ENCODE measurements at regions not wholly inside any gene's neighbourhood (a gene's known extent, or its start where the extent isn't known, plus 50 kb on each side); places are given as distances from the start of the nearest gene placed in this dataset.

DNA sequence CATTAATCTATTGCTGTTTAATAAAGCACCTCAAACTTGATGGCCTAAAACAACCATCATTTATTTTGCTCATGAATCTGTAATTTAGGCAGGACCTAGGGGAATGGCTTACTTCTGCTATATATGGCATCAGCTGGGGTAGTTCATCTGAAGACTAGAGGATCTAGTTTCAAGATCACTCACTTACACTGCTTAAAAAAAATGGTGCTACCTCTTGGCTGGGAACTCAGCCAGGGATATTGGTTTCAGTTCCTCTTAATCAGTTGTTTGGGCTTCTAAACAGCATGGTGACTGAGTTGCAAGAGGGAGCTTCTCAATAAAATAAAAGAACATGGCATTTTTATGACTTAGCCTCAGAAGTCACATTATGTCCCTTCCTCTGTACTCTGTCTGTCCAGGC is 142.0 kb downstream of the FAM114A2 start:
- H3K36me3 Mint-ChIP-seq (ENCODE audit: insufficient read depth, unreplicated experiment): no peaks in the 10 kb centered on the region
- POLR2A ChIA-PET: no interaction called here
- no TSS peak for BruUV-seq (replicated peaks)
- Histone ChIP-seq H3K4me3 (ENCODE audit: low read depth, low read length) (no peak overlapping the region), H3K27me3 (replicated peaks; ENCODE audit: control insufficient read depth, insufficient read depth, low read length) (no peaks in the 10 kb centered on the region), H3K4me1 (no peaks in the 10 kb centered on the region), H3K9me3 (no peaks in the 10 kb centered on the region), H3K36me3 (ENCODE audit: control insufficient read depth, insufficient read depth, low read length) (no peaks in the 10 kb centered on the region)
- peaks cover 16% of the 10 kb centered on the region for H3K27me3 Mint-ChIP-seq (ENCODE audit: insufficient read depth, unreplicated experiment)
- CTCF ChIA-PET: no interaction called here
- no peak overlapping the region for H3K27ac Mint-ChIP-seq (ENCODE audit: unreplicated experiment)
- no peaks in the 10 kb centered on the region for H3K4me1 Mint-ChIP-seq (ENCODE audit: low read depth, unreplicated experiment)
- no peak overlapping the region for H3K4me3 Mint-ChIP-seq (ENCODE audit: unreplicated experiment)
- DNase-seq: no peak
- no peaks in the 10 kb centered on the region for H3K9me3 Mint-ChIP-seq (ENCODE audit: unreplicated experiment)
- intact Hi-C loops (cut with micrococcal nuclease; ENCODE audit: unreplicated experiment): no loop called here
- no peak for TF ChIP-seq CTCF (IDR thresholded peaks at IDR 0.05; ENCODE audit: insufficient read depth in 1 of 2, low read depth in 1 of 2, low read length in 1 of 2, severe bottlenecking in 1 of 2, unreplicated experiment in 1 of 2)

GRCh38 chr5:153896117-153896516 is 142.6 kb downstream of the FAM114A2 start:
- H3K4me1 ChIP-seq: no peaks in the 10 kb centered on the region
- no peak for TF ChIP-seq CTCF (IDR thresholded peaks at IDR 0.05; ENCODE audit: insufficient read depth in 1 of 2, low read depth in 1 of 2, low read length in 1 of 2, severe bottlenecking in 1 of 2, unreplicated experiment in 1 of 2)
- BruUV-seq (replicated peaks): no TSS peak
- CTCF ChIA-PET: no interaction called here
- no peaks in the 10 kb centered on the region for H3K36me3 ChIP-seq (ENCODE audit: control insufficient read depth, insufficient read depth, low read length)
- intact Hi-C loops (cut with micrococcal nuclease; ENCODE audit: unreplicated experiment): no loop called here
- Mint-ChIP-seq H3K4me3 (ENCODE audit: unreplicated experiment) (no peak overlapping the region), H3K27me3 (ENCODE audit: insufficient read depth, unreplicated experiment) (peaks cover 19% of the 10 kb centered on the region), H3K27ac (ENCODE audit: unreplicated experiment) (no peak overlapping the region), H3K36me3 (ENCODE audit: insufficient read depth, unreplicated experiment) (no peaks in the 10 kb centered on the region), H3K9me3 (ENCODE audit: unreplicated experiment) (no peaks in the 10 kb centered on the region), H3K4me1 (ENCODE audit: low read depth, unreplicated experiment) (no peaks in the 10 kb centered on the region)
- no peak overlapping the region for H3K4me3 ChIP-seq (ENCODE audit: low read depth, low read length)
- no peak for DNase-seq
- POLR2A ChIA-PET: no interaction called here
- H3K27me3 ChIP-seq (replicated peaks; ENCODE audit: control insufficient read depth, insufficient read depth, low read length): no peaks in the 10 kb centered on the region
- no peaks in the 10 kb centered on the region for H3K9me3 ChIP-seq

DNA sequence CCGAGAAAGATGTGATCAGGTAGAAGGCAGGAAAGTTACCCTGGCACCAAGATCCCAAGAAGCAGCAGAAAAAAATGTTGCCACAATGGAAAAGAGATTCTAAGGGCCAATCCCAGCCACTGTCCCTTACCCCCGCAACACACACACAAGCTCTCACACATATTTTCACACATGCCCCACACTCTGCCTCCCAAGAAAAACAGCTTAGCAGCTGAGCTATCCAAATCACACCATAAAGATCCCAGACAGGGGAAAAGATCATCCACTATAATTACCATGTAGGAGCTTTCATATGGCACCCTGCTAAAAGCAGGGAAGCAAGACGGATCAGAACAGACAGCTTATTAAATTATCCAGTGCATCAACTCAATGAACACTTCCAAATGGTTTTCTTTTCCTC is 143.4 kb downstream of the FAM114A2 start:
- Mint-ChIP-seq H3K27ac (ENCODE audit: unreplicated experiment) (no peak overlapping the region), H3K4me1 (ENCODE audit: low read depth, unreplicated experiment) (no peaks in the 10 kb centered on the region), H3K9me3 (ENCODE audit: unreplicated experiment) (no peaks in the 10 kb centered on the region), H3K36me3 (ENCODE audit: insufficient read depth, unreplicated experiment) (no peaks in the 10 kb centered on the region), H3K27me3 (ENCODE audit: insufficient read depth, unreplicated experiment) (peaks cover 19% of the 10 kb centered on the region), H3K4me3 (ENCODE audit: unreplicated experiment) (no peak overlapping the region)
- no TSS peak for BruUV-seq (replicated peaks)
- TF ChIP-seq CTCF (IDR thresholded peaks at IDR 0.05; ENCODE audit: insufficient read depth in 1 of 2, low read depth in 1 of 2, low read length in 1 of 2, severe bottlenecking in 1 of 2, unreplicated experiment in 1 of 2): no peak
- CTCF ChIA-PET: no interaction called here
- no peaks in the 10 kb centered on the region for H3K27me3 ChIP-seq (replicated peaks; ENCODE audit: control insufficient read depth, insufficient read depth, low read length)
- POLR2A ChIA-PET: no interaction called here
- no peaks in the 10 kb centered on the region for H3K9me3 ChIP-seq
- H3K36me3 ChIP-seq (ENCODE audit: control insufficient read depth, insufficient read depth, low read length): no peaks in the 10 kb centered on the region
- DNase-seq: no peak
- H3K4me3 ChIP-seq (ENCODE audit: low read depth, low read length): no peak overlapping the region
- H3K4me1 ChIP-seq: no peaks in the 10 kb centered on the region
- intact Hi-C loops (cut with micrococcal nuclease; ENCODE audit: unreplicated experiment): no loop called here

Data from Caco-2 (cell line).